ENCODE measurements at regions not wholly inside any gene's neighbourhood (a gene's known extent, or its start where the extent isn't known, plus 50 kb on each side); places are given as distances from the start of the nearest gene placed in this dataset.
A peak's percentile ranks its signal among the peaks of the same experiment; 100 is the strongest.

DNA sequence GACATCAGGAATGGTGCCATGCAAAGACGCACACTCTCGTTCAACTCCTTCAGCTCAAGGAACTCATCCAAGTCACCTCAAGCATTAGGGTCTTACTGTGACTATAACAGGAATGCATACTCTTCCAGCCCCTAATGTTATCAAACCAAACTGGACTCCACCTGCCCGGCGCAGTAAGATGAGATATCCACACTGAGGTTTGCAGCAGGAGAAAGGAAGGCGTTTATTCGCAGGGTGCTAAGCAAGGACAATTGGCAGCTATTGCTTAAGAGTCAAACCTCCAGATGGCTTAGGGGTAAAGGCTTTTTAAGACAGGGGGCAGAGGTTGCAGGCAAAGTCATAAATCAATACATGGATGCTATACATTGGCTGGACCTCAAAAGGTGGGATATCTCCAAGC, 159.4 kb upstream of the TAB2 start:
- no peak for TF ChIP-seq TCF12 (IDR thresholded peaks at IDR 0.05; ENCODE audit: low read depth)
- TF ChIP-seq EP300 (IDR thresholded peaks at IDR 0.05; ENCODE audit: borderline replicate concordance): no peak
- no peak for TF ChIP-seq ZBTB7A (IDR thresholded peaks at IDR 0.05; ENCODE audit: low read depth)
- TF ChIP-seq, protein P1, sequence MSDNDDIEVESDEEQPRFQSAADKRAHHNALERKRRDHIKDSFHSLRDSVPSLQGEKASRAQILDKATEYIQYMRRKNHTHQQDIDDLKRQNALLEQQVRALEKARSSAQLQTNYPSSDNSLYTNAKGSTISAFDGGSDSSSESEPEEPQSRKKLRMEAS (IDR thresholded peaks at IDR 0.05): no peak
- no peak for TF ChIP-seq CEBPB (IDR thresholded peaks at IDR 0.05)
- no peak for TF ChIP-seq USF1 (IDR thresholded peaks at IDR 0.05)
- TF ChIP-seq NFIC (IDR thresholded peaks at IDR 0.05): no peak
- no peak for TF ChIP-seq CREB1 (IDR thresholded peaks at IDR 0.05; ENCODE audit: low read depth)
- TF ChIP-seq TAF1 (IDR thresholded peaks at IDR 0.05; ENCODE audit: low read depth): no peak
- no peak for TF ChIP-seq YY1 (IDR thresholded peaks at IDR 0.05; ENCODE audit: low read depth)
- no peak for TF ChIP-seq RAD21 (IDR thresholded peaks at IDR 0.05; ENCODE audit: low read depth)
- TF ChIP-seq, protein P2, sequence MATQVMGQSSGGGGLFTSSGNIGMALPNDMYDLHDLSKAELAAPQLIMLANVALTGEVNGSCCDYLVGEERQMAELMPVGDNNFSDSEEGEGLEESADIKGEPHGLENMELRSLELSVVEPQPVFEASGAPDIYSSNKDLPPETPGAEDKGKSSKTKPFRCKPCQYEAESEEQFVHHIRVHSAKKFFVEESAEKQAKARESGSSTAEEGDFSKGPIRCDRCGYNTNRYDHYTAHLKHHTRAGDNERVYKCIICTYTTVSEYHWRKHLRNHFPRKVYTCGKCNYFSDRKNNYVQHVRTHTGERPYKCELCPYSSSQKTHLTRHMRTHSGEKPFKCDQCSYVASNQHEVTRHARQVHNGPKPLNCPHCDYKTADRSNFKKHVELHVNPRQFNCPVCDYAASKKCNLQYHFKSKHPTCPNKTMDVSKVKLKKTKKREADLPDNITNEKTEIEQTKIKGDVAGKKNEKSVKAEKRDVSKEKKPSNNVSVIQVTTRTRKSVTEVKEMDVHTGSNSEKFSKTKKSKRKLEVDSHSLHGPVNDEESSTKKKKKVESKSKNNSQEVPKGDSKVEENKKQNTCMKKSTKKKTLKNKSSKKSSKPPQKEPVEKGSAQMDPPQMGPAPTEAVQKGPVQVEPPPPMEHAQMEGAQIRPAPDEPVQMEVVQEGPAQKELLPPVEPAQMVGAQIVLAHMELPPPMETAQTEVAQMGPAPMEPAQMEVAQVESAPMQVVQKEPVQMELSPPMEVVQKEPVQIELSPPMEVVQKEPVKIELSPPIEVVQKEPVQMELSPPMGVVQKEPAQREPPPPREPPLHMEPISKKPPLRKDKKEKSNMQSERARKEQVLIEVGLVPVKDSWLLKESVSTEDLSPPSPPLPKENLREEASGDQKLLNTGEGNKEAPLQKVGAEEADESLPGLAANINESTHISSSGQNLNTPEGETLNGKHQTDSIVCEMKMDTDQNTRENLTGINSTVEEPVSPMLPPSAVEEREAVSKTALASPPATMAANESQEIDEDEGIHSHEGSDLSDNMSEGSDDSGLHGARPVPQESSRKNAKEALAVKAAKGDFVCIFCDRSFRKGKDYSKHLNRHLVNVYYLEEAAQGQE (IDR thresholded peaks at IDR 0.05; ENCODE audit: low read depth): no peak

DNA sequence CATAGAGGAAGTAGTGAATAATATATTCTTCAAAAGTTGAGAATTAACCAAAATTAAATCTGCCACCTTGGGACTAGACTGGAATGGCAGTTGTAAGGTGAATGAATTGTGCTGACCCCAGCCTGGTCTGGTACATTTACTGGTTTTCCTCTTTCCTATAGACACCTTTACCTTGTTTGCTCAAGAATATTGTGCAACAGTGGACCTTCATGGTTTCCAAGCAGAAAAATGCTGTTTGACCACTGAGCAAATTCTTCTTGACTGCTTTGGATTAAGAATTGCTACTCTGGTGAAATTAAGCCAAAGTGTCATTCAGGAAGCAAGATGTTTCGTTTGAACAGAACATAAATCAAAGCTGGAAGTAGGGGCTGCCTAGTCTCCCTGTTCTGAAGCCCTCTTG, 156.6 kb upstream of the TAB2 start:
- TF ChIP-seq CEBPB (IDR thresholded peaks at IDR 0.05) (peak; percentile 64), TAF1 (IDR thresholded peaks at IDR 0.05; ENCODE audit: low read depth) (no peak)

- TF ChIP-seq TEAD4 (IDR thresholded peaks at IDR 0.05): no peak
- no peak for TF ChIP-seq RAD21 (IDR thresholded peaks at IDR 0.05; ENCODE audit: low read depth)
- no peak for TF ChIP-seq CEBPB (IDR thresholded peaks at IDR 0.05)
- TF ChIP-seq EGR1 (IDR thresholded peaks at IDR 0.05): no peak
- TF ChIP-seq, protein P2 (IDR thresholded peaks at IDR 0.05; ENCODE audit: low read depth): no peak
- no peak for TF ChIP-seq USF1 (IDR thresholded peaks at IDR 0.05)
- TF ChIP-seq EP300 (IDR thresholded peaks at IDR 0.05; ENCODE audit: borderline replicate concordance): no peak
- no peak for TF ChIP-seq ZBTB7A (IDR thresholded peaks at IDR 0.05; ENCODE audit: low read depth)
- TF ChIP-seq, protein P1 (IDR thresholded peaks at IDR 0.05): no peak
- no peak for TF ChIP-seq NFIC (IDR thresholded peaks at IDR 0.05)
- no peak for TF ChIP-seq YY1 (IDR thresholded peaks at IDR 0.05; ENCODE audit: low read depth)
- no peak for TF ChIP-seq TCF12 (IDR thresholded peaks at IDR 0.05; ENCODE audit: low read depth)
- no peak for TF ChIP-seq FOXM1 (IDR thresholded peaks at IDR 0.05; ENCODE audit: borderline replicate concordance, low read depth)
- no peak for TF ChIP-seq CREB1 (IDR thresholded peaks at IDR 0.05; ENCODE audit: low read depth)
- no peak for TF ChIP-seq TAF1 (IDR thresholded peaks at IDR 0.05; ENCODE audit: low read depth)
Measured at GRCh38 chr6:149162924-149163323, 154.6 kb upstream of the TAB2 start.

- TF ChIP-seq, protein P1 (IDR thresholded peaks at IDR 0.05): no peak
- TF ChIP-seq FOXM1 (IDR thresholded peaks at IDR 0.05; ENCODE audit: borderline replicate concordance, low read depth) (no peak), EP300 (IDR thresholded peaks at IDR 0.05; ENCODE audit: borderline replicate concordance) (no peak), CEBPB (IDR thresholded peaks at IDR 0.05) (no peak), CREB1 (IDR thresholded peaks at IDR 0.05; ENCODE audit: low read depth) (no peak), TEAD4 (IDR thresholded peaks at IDR 0.05) (no peak), USF1 (IDR thresholded peaks at IDR 0.05) (no peak), TCF12 (IDR thresholded peaks at IDR 0.05; ENCODE audit: low read depth) (no peak), NFIC (IDR thresholded peaks at IDR 0.05) (no peak), TAF1 (IDR thresholded peaks at IDR 0.05; ENCODE audit: low read depth) (no peak), EGR1 (IDR thresholded peaks at IDR 0.05) (no peak), RAD21 (IDR thresholded peaks at IDR 0.05; ENCODE audit: low read depth) (no peak), YY1 (IDR thresholded peaks at IDR 0.05; ENCODE audit: low read depth) (no peak), ZBTB7A (IDR thresholded peaks at IDR 0.05; ENCODE audit: low read depth) (no peak)
- TF ChIP-seq, protein P2 (IDR thresholded peaks at IDR 0.05; ENCODE audit: low read depth): no peak
Measured at GRCh38 chr6:149164199-149164750, 153.2 kb upstream of the TAB2 start.
